IPS-NIHi7 (cell line): ENCODE measurements at regions not wholly inside any gene's neighbourhood (a gene's known extent, or its start where the extent isn't known, plus 50 kb on each side); places are given as distances from the start of the nearest gene placed in this dataset.

Experiments
- DNase-seq: peaks from one replicate; pipeline ENCODE4 v3.0.0; 2012; ENCODE audit warnings: mixed read lengths; ENCODE audit errors: extremely low spot score

DNA sequence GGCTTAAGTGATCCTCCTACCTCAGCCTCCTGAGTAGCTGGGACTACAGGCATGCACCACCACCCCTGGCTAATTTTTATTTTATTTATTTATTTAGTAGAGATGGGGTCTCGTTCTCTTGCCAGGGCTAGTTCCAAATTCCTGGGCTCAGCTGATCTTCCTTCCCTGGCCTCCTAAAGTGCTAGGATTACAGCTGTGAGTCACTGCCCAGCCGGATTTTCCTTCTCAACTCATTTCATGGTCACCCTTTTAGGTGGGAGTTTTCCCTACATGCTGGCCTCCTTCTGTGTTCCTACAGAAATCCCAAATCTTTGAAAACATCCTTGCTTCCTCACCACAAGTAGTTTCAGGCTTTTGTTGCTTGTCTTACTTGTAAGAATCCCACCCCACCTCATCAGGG, 102.1 kb upstream of the SIAH1 start:
- no peak for DNase-seq

DNA sequence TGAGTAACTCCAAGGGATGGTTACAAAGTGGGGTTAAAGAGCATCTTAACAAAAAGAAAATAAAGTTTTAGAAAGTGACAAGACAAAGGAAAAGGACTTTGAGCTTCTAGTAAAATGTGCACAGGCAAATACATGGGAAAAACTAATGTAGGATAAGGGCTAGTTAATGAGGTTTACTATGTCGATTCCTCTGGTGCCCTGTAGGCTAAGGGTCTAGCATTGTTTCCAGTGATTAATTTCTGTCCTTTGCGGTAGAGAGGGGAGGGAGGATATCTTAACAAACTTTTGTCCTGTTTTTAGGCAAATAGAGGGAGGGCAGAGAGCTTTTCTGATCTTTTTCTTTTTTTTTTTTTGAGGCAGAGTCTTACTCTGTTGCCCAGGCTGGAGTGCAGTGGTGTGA, 96.6 kb upstream of the SIAH1 start:
- DNase-seq: no peak

DNA sequence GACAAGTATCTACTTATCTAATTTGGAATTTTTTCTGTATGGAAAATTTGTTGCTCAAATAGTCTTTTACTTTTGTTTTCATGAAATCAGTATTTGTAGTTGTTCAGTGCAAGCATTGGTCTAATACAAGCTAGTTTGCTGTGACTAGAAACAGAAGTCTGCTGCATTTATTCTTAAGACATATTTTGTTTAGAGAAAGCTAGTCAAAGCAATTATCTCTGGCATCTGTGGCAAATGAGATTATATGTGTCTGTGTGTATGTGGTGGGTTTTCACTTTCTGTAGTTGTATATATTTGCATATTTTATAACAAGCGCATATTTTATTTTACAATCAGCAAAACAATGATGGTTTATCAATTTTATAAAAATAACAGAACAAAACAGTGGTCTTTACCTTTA, 96.0 kb upstream of the SIAH1 start:
- no peak for DNase-seq

DNA sequence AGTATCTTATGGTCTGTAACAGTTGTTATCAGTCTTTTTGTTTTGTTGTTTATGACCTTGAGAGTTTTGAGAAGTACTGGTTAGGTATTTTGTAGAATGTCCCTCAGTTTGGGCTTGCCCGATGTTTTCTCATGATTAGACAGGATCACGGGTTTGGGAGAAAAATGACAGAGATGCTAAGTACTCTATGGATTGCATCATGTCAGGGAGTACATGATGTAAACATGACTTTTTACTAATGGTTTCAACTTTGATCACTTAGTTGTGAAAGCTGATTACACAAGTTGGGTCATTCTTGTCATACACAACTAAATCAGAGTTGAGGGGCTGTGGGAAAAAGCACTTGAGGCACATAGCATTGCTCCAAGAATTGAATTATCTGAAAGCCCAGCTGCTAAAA, 94.7 kb upstream of the SIAH1 start:
- no peak for DNase-seq

DNA sequence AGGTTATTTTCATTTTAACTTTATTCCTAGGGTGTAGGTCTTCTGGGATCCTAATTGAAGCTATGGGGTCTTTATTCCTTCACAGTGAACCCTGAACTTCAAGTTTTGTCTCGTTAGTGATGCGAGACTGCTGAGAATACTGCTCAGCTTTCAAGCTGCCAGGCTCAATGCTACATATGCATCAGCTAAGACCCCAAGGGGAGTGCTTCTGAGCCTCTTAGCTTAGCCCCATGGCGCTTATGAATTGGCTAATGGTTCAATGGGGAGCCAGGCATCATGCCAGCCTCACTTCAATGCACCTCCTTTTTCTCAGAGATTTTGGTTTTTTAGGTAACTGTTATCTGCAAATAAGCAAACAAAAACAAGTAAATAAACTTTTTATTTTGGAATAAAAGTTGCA, 94.1 kb upstream of the SIAH1 start:
- DNase-seq: no peak

DNA sequence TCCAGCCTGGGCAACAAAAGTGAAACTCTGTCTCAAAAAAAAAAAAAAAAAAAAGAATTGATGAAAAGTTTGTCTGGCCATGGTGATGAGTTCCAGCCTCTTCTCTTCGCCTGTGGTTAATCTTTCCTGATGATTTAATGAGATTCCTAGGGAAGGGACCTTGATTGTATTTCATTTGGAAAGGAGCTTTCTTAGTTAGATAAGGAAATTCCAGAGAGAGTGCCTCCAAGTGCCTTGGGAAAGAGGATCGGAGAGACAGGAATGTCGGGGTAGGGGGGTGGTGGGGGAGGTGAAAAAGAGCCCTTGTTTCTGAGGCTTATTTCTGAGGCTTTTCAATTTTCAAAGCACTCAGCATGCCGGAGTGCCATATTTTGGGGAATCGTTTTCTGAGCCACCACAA, 93.2 kb upstream of the SIAH1 start:
- peak; percentile 35 for DNase-seq

DNA sequence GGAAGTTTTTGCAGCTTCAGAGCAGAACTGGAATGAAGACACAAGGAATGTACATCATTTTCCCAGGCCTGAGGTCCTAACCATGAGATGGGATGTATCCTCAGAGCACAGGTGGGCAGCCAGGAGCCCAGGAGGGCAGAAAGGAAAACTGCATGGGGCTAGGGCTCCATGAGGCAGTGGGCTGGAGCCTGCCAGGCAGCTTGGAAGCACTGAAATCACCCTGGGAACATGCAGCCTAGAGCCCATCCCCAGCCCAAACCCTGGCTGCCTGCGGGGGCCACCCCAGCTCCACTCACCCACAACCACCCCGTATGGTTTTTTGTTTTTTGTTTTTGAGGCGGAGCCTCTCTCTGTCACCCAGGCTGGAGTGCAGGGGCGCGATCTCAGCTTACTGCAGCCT, 86.2 kb upstream of the SIAH1 start:
- DNase-seq: no peak

DNA sequence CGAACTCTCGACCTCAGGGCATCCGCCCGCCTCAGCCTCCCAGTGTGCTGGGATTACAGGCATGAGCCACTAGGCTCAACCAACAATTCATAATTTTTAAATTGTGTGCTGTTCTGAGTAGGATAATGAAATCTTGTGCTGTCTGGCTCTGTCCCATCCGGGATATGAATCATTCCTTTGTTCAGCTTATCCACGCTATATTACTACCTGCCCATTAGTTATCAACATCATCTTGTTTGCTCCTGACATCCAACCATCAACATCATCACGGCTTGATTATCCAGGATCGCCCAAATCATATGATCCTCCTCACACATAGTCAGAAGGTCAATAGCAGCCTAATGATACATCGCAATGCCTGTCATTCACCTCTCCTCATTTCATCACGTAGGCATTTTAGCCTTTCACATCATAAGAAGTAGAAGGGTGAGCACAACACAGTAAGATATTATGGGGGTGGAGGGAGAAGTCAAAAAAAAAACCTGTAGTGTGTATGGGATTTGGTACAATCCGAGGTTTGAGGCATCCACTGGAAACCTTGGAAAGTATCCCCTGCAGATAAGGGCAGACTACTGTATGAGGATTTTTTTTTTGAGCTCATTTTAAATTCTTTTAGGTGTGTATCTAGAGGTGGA, 77.0 kb upstream of the SIAH1 start:
- no peak for DNase-seq

DNA sequence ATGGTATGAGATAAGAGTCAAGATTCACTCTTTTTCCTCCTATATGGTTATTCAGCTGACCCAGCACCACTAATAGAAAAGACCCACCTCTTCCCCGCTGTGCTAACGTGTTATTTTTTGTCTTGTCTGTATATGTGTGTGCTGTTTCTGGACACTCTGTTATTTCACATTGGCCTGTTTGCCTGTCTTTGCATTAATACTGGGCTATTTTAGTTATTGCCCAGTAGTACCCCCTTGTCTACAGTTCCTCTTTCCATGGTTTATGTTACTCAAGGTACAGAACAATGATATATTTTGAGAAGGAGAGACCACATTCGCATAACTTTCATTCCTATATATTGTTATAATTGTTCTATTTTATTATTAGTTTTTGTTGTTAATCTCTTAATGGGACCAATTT, 74.0 kb upstream of the SIAH1 start:
- DNase-seq: no peak

DNA sequence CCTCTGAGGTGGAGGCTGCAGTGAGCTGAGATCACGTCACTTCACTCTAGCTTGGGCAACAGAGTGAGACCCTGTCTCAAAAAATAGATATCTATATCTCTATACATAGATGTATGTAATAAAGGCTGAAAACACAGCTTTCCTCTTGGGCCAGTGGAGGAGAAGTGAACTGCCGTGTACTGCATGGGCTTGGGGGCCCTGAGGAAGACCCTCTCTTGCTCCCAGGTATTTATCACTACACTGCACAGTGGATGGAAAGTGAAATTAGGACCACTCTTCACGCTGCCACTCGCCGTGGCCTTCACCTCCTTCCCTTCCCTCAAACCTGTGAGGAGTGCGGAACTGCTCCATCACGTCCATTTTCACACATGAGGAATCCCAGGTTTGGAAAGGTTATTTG, 68.8 kb upstream of the SIAH1 start:
- DNase-seq: no peak

DNA sequence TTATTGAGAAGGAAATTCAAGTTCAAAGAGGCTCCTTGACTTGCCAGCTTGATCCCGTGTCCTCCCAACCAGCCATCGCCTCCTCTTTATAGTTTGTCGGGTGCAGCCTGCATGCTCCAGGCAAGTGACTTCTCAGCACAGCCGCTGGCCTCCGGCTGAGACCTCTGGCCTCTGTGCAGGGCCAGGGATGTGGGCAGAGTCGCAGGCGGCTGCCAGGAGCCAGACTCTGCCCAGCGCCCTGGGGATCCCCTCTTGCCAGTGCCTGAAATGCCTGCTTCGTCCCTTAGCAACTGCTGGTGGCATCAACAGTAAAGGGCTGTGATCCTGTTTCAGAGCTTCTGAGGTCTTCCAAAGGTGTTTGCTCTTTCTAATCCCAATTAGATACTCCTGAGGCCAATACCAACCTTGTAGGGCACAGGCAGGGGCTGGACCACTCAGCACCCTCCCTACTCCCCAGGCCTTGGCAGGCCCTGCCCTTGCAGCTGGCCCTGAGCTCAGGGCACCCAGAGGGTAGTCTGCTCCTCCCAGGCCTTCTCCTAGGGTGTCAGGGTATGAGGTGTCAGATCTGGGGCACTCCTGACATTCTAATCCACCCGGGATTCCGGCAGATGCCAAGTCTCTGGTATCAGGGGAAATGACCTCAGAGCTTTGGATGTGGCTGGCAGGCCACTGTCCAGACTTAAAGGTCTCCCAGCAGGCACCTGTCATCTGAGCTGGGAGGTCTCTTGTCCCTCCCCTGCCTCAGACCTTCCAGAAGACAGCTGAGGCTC, 68.0 kb upstream of the SIAH1 start:
- no peak for DNase-seq

DNA sequence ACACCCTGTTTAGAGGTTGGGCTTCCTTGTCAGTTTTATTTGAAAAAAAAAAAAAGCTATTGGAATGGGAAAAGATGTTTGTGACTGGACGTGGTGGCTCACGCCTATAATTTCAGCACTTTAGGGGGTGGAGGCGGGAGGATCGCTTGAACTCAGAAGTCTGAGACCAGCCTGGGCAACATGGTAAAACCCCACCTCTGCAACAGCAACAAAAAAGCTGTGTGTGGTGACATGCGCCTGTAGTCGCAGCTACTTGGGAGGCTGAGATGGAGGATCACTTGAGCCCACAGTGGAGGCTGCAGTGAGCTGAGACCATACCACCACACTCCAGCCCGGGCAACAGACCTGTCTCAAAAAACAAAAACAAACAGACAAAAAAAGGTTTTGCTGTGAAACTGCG, 66.1 kb upstream of the SIAH1 start:
- DNase-seq: no peak

DNA sequence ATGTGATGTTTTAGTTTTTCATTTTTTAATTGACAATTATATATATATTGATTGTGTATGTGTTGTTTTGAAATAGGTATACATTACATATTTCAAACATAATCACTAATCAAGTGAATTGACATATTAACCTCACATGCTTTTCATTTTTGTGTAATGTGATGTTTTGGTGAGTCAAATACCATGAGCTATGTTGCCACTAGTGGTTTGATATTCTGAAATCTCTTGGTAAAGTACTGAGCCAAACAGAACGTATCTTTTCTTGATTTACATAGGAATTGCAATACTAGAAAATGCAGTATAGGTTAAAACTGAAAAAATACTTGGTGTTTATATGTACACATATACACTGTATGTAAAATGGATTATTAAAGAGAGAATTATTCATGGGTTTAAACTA, 65.2 kb upstream of the SIAH1 start:
- DNase-seq: no peak

DNA sequence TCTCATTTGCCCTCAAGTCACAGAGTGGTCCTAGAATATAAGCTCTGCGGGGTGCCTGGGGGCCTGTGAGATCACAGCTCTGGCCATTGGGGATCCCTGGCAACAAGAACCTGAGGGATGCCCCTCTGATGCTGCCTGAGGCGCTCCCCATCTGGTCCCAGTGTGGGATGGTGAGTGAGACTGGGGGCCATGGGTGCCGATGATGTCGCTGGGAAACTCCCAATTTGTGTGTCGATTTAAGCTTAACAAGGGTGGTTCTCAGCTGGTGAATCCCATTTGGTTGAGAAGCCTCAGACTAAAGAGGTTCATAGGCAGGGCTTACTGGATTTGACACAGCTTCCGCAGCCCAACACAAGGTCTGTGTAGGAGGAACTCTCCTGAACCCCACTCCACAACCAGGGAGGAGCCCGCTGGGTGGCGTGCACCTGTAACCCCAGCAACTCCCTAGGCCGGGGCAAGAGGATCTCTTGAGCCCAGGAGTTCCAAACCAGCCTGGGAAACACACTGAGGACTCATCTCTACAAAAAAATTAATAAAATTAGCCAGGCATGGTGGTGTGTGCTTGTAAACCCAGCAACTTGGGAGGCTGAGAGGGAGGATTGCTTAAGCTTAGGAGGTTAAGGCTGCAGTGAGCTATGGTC, 63.7 kb upstream of the SIAH1 start:
- no peak for DNase-seq

DNA sequence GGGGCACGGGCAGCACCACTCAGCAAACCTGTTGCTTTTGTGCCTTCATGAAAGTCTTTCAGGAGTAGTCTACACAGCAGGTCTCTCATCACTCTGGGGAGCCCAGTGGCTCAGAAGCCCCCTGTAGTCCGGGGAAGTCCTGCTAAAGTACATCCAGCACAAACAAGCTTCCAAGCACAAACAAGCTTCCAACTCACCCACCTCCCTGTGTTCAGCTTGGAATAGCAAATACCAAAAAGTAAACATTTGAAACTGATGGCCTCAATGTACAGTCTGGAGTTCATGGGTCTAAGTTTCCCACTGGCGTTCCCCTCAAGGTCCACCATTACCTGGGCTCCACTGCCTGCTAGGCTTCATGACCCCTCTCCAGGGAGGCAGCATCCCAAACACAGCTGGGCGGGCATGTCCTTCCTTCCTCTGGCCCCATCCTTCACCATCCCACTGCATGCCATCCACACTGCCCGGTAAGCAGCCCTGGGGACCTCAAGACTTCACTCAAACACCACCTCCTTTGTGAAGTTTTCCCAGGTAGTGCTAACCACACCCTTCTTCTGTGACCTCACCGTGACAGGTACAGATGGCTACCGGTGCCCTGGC, 62.8 kb upstream of the SIAH1 start:
- no peak for DNase-seq

DNA sequence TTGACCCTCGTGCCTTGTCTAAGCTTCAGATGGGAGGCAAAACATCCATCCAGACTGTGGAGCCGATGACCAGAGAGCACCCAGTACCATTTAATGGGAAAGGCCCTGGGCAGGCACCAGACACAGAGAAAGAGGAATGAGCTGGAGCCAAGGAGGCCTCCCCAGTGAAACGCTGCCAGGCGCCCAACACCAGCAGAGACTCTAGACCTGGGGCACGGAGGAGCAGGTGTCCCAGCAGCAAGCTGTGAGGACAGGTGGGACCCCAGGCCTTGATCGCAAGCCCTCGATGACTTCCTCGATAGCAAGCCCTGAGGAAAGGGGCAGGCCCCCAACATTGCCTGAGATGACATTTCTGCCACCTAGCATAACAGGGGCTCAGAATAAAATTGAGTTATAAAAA, 62.2 kb upstream of the SIAH1 start:
- DNase-seq: no peak

DNA sequence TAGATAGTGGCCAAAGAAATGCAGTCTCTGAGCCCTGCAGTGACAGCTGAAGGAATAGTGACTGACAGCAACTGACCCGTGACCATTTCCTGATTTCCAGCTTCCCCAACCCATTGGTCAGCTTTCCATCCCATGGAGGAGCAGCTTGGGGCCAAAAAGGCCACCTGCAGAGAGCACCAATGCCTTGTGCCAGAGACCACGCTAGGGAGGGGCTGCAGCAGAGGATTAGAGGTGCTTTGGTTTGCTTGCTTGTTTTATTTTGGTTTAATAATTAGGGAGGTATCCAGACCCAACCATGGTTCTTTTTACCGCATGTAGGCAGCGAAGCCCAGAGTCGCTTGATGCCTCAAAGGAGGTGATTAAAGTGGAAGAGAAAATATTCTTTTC, 61.3 kb upstream of the SIAH1 start:
- DNase-seq: no peak

DNA sequence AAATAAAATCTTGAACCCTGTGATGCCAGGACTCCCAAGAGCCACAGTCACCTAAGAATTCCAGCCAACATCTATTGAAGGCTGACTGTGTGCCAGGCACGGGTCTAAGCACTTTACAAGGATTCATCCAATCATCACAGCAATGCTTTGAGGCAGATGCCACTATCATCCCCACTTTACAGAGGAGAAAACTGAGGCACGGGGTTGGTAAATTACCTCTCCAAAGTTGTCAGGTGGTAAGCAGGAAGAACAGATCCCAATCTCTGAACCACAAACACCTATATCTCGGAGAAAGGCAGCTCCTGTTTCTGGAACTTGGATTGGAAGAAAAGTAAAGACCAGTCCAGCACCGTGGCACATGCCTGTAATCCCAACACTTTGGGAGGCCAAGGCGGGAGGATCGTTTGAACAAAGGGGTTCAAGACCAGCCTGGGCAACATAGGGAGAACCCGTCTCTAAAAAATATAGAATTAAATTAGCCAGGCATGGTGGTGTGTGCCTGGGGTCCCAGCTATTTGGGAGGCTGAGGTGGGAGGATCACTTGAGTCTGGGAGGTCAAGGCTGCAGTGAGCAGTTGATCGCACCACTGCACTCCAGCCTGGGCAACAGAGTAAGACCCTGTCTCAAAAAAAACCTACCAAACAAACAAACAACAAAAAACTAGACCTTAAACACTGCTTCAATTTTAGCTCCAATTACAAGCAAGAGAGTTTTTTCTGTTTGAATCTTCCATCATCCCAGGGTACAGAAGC, 60.7 kb upstream of the SIAH1 start:
- no peak for DNase-seq

DNA sequence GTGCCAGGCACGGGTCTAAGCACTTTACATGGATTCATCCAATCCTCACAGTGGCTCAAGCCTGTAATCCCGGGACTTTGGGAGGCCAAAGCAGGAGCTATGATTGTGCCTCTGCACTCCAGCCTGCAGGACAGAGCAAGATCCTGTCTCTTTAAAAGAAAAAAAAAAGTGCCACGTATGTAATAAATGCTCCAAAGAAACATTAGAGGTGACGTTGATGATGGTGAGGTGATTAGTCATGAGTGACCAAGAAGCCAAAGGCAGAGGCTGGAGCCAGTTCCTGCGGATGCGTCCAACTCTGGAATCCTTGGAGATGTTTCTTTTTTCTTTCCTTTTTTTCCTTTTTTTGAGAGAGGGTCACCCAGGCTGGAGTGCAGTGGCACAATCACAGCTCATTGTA, 59.4 kb upstream of the SIAH1 start:
- no peak for DNase-seq

DNA sequence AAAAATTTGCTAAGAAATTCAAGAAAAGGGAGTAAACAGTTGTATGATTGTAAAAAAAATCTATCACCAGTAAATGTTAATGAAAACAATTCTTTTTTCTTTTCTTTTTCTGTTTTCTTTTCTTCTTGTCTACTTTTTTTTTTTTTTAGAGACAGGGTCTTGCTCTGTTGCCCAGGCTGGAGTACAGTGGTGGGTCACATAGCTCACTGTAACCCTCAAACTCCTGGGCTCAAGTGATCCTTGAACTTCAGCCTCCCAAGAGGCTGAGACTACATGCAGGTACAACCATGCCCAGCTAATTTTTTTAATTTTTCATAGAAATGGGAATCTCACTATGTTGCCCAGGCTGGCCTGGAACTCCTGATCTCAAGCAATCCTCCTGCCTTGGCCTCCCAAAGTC, 57.2 kb upstream of the SIAH1 start:
- DNase-seq: no peak

DNA sequence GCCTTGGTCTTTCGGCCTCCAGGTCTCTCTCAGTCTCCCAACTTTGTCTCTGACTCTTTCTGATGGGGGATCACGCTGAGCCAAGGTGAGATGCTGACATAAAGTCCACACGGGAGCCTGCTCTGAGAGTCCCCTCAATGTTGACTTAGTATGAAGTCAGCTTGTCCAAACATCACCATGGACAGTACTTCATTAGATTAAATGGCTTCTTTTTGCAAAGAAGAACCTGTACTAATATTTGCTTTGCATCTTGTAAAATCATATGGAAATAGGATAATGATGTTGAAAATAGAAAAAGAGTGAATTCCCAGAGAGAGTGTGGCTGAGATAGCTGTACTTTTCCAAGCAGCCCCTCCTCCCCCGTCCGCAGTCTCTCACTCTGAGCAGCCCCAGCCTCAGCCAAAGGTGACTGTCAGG, 56.7 kb upstream of the SIAH1 start:
- DNase-seq: no peak

DNA sequence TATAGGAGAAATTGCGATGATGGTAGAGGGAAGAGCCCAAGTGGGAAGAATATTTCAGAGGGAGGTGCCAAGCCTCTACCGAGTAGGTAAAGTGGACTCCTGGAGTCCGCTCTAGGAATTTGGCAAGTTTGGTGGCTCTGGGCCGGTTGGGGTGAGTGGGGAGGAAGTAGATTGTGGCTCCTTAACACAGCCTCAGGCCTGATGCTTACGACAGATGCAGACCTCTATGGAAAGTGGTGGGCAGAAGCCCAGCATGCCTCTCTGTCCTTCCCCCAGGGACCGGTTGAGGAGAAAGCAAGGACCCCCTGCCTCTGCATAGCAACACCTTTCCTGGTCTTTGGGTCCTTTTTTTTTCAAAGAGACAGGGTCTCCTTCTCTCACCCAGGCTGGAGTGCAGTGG, 55.9 kb upstream of the SIAH1 start:
- no peak for DNase-seq
